AML-193 (cell line): ENCODE measurements at regions not wholly inside any gene's neighbourhood (a gene's known extent, or its start where the extent isn't known, plus 50 kb on each side); places are given as distances from the start of the nearest gene placed in this dataset.
"Not testable (repeated sequence)": the region's sequence is repeated elsewhere in the genome, so short reads cannot be mapped to it uniquely, and the experiment has no call there.

Source experiments
- DNase-seq, 2 experiments: peaks; one replicate each; lab custom pipeline; 2025; lab: John Stamatoyannopoulos, UW

GRCh38 chr7:46134795-46135194, 213.7 kb upstream of the IGFBP3 start:
- DNase-seq: no peak

GRCh38 chr7:46134385-46134784, 213.3 kb upstream of the IGFBP3 start:
- no peak for DNase-seq

DNA sequence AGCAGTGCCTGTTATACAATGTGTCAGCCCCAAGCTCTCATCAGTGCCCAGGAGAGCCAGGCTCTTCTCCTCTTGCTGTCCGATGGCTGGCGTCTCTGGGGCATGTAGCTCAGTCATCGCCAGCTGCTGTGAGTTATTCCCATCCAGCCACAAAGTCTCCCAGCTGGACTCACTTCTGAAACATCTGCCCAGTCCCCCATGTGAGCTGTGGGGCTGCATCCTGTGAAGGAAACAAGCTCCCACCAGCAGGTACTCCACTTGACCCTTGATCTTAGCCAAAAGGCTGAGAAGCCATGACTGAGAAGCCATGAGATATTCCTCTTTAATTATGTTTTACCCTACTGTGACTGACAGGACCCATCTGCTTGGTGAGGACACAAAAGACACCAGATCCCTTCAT, 212.7 kb upstream of the IGFBP3 start:
- no peak for DNase-seq

DNA sequence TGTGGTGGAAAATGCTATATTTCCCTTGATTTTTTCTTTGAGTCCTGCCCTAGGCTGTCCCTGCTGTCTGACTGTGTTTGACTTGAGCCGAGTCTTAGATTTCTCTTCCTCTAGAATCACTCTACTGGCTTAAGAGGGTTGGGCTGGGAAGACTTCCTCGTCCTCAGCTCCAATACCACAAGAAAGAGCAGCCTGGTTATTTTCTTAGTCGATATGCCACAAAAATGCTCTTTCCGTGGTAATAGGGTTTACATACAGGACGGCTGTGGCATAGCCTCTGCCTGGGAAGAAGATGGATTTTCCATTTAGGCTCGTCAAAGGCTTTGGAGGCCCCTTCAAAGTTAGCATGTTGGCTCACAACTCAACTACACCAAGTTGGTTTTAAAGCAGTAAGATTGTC, 212.0 kb upstream of the IGFBP3 start:
- DNase-seq: no peak

DNA sequence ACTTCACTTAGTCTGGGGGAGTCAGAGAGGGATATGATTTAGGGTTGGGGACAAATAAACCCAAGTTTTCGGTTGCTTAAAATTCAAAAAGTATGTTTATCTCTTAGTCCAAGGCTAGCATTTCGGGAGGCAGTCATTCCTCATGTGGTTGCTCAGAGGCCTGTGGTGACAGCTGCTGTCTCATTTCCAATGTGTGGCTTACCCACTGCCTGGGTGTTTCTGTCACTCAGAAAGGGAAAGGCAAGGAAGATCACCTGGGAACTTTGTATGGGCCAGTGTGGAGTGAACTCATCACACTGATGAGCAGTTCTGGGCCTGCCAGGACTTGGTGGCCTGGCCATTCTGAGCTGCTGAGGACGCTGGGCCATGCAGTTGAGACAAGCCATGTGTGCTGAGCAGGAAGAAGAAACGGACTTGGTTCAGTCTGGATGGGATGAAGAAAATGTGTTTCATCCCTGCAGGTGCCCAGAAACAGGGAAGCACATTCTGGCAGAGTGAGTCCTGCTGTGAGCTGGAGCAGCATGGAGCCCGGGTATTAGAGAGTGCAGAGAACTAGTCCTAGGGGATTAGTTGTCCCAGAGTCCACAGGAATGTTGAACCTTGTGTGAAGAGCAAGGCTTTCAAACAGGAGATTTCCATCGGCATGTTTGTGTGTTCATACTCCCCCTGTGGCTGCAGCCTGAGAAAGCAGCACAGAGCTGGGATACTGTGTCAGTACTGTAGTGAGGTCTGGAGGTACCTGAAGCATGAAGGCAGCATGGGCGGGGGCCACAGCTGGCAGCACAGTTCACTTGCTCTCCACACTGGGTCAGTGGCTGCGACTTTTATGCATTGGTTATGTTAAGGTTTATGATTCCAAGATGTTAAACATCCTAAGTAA, 211.1 kb upstream of the IGFBP3 start:
- DNase-seq: no peak

- no peak for DNase-seq
Observed at GRCh38 chr7:46129831-46130230, 208.8 kb upstream of the IGFBP3 start.

GRCh38 chr7:46127814-46128213, 206.7 kb upstream of the IGFBP3 start:
- DNase-seq: no peak

GRCh38 chr7:46126675-46127300, 205.7 kb upstream of the IGFBP3 start:
- DNase-seq: no peak

DNA sequence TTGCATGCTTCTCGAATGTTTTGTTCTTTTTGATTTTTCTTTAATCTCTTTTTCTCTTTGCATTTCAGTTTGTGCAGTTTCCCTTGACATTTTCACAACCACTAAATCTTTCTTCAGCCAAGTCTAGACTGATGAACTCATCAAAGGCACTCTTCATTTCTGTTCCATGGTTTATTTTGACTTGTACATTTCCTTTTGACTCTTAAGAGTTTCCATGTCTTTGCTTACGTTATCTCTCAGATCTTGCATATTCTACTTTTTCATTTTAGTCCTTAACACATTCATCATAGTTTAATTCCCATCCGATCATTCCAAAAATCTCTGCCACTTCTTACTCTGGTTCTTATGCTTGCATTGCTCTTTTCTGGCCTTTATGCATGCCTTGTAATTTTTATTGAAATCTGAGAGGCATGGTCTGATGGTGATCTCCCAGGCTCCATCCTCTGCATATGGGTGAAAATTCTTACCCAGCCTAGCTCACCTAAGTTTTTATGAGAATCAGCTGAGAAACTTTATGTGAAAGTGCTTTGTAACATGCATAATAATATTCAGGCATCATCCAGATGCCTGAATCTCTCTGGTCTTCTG, 202.8 kb upstream of the IGFBP3 start:
- no peak for DNase-seq

- DNase-seq: no peak
Observed at GRCh38 chr7:46115410-46115809, 194.3 kb upstream of the IGFBP3 start.

DNA sequence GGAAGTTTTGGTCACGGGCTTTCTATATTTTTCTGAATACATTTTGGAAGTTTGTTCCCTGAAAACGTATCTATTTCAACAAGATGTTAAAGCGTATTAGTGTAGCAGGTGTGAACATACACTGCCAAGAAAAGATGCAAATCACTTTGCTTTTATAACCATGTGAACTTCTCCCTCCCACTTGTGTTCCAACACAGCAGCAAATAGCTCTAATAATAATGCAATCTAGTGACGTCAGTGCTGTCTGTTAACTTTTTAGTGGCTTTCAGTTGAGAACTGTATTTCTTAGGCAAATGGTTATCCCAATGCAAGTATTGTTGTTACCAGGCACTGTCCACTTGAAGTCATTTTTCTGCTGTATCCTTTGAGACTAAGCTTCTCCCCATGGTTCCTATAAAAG, 188.4 kb upstream of the IGFBP3 start:
- no peak for DNase-seq

GRCh38 chr7:46108272-46108671, 187.2 kb upstream of the IGFBP3 start:
- no peak for DNase-seq

- no peak for DNase-seq
Observed at GRCh38 chr7:46107610-46108217, 186.6 kb upstream of the IGFBP3 start.

GRCh38 chr7:46100521-46100920, 179.4 kb upstream of the IGFBP3 start:
- DNase-seq: no peak

- no peak for DNase-seq
Observed at GRCh38 chr7:46099076-46099475, 178.0 kb upstream of the IGFBP3 start.

- DNase-seq: no peak
Observed at GRCh38 chr7:46091071-46091470, 170.0 kb upstream of the IGFBP3 start.

DNA sequence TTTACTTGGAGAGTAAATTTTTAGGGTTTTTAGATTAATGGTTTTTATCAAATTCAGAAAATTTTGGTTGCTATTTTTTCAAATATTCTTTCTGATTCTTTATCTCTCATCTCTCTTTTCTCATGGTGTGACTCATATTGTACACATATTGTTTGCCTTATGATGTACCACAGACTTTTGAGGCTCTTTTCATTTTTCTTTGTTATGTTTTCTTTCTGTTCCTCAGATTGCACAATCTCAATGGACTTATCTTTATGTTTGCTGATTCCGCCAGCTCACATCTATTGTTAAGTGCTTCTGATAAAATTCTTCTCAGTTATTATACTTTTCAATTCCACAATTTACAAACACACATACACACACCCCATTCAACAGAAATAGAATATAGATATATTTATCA, 168.2 kb upstream of the IGFBP3 start:
- DNase-seq: no peak

GRCh38 chr7:46088486-46088885, 167.4 kb upstream of the IGFBP3 start:
- not testable (repeated sequence) for DNase-seq

DNA sequence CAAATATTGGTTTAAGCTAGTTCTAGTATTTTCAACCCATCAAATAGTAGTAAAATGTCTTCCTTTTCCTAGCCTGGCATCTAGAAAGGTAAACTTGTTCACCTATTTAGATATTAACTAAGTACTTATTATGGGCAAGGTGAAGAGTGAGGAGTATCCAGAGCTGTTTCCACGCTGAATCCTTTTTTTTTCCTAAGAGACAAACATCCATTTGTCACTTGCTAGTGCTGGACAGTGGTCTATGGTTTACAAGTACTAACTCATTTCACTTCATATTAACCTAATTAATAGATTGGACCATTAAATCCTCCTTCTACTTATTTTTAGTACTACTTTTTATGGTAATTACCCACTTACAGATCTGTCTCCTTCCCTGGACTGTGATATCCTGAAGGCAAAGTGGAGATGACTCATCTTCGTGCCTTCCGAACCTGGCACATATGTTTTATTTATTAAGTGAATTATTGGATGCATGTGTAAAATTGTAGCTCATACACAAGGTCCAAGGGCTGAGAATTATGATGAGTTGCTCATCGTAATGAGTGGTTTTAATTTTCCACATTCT, 159.6 kb upstream of the IGFBP3 start:
- DNase-seq: no peak

DNA sequence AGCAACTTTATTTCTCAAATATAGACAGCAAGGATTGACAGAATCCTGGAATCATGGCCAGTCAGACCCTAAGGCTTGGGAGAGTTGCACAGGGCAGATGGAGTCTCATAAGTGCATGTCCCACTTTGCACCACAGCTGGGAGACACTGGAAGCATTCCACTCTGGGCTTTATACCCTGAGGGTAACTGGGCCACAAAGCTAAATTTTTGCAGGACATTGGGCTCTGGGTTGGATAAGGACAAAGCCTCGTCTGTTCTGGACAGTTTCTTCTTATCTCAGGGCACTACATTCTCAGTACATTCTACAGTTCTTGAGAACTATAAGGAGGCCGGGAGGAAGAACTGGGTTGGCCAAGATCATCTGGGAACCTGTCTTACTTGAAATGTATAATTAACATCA, 158.3 kb upstream of the IGFBP3 start:
- DNase-seq: no peak

DNA sequence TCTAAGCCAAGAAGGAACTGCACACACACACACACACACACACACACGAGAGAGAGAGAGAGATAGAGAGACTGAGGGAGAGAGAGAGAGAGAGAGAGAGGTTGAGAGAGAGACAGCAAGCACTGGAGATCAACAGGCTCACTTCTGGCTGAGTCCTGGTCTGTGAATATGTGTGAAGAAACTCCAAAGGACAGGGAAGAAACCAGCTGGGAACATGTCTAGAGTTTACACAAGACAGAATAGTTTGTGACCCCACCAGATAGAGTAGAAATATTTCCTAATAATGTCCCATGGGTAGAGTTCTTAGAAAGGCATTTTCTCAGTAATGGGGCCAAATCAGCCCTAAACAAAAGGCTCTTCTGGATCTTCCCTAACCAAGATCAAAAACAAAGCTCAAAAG, 155.5 kb upstream of the IGFBP3 start:
- no peak for DNase-seq

DNA sequence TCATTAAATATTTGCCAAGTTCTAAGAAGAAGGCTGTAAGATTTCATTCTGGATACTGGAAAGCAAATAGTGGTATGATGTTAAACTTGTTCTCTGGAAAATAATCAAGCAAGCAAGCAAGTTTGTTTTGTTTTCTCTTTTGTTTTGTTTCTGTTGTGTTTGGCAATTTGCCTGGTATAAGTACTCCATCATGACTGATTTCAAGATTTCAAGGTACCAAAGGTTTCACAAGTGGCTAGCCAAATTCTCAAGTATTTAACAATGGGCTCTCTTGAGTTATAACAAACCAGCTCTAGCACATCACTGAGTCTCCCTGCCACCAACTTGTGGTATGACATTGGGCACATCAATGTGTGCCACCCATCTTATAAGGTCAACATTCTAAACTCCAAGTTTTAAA, 151.7 kb upstream of the IGFBP3 start:
- no peak for DNase-seq

DNA sequence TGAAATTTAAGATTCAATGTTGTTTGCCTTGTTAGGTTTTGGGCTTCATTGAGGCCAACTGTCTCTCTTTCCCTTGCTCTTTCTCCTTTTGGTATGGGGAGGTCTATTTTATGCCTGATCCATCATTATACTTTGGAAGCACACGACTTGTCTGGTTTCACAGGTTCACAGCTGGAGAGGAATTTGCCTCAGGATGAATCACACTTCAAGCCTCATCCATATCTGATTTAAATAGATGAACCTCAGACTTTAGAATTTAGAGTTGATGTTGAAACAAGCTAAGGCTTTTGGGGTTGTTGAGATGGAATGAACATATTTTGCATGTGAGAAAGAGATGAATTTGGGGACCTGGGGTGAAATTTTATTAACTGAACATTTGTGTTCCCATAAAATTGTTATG, 150.5 kb upstream of the IGFBP3 start:
- no peak for DNase-seq
